Endodermal cell (in vitro differentiated cells): ENCODE measurements at regions not wholly inside any gene's neighbourhood (a gene's known extent, or its start where the extent isn't known, plus 50 kb on each side); places are given as distances from the start of the nearest gene placed in this dataset.

Experiments
- DNase-seq: peaks from one replicate; pipeline ENCODE4 v3.0.0-alpha.2; 2017
- H3K27ac ChIP-seq: 2 replicates; pipeline ENCODE4 v1.5.1; 2013; ENCODE audit warnings: mild to moderate bottlenecking, low read depth, low read length, moderate library complexity
- H3K27me3 ChIP-seq: 2 replicates; pipeline ENCODE4 v1.6.1; 2013; ENCODE audit warnings: mild to moderate bottlenecking, low read length, moderate library complexity; ENCODE audit not compliant: insufficient read depth, control insufficient read depth, poor library complexity, severe bottlenecking
- H3K36me3 ChIP-seq: 2 replicates; pipeline ENCODE4 v1.7.0; 2013; ENCODE audit warnings: mild to moderate bottlenecking, low read length, moderate library complexity; ENCODE audit not compliant: control insufficient read depth, insufficient read depth
- H3K4me1 ChIP-seq: one replicate; pipeline ENCODE4 v1.7.0; 2013; ENCODE audit warnings: low read length; ENCODE audit not compliant: control insufficient read depth, insufficient read depth
- H3K4me3 ChIP-seq: 2 replicates; pipeline ENCODE4 v1.5.1; 2013; ENCODE audit warnings: mild to moderate bottlenecking, low read length, moderate library complexity
- H3K9ac ChIP-seq: 2 replicates; pipeline ENCODE4 v1.6.1; 2013; ENCODE audit warnings: mild to moderate bottlenecking, low read length, moderate library complexity; ENCODE audit not compliant: poor library complexity, severe bottlenecking; ENCODE audit errors: extremely low read depth
- H3K9me3 ChIP-seq: 2 replicates; pipeline ENCODE4 v1.6.1; 2013; ENCODE audit warnings: mild to moderate bottlenecking, low read length, moderate library complexity; ENCODE audit not compliant: control insufficient read depth
- H3K27ac Mint-ChIP-seq: 2 replicates; pipeline ENCODE4 v1.8.0; 2020; ENCODE audit warnings: mixed read lengths
- H3K27me3 Mint-ChIP-seq: 2 replicates; pipeline ENCODE4 v1.8.0; 2021; ENCODE audit warnings: mild to moderate bottlenecking, mixed read lengths; ENCODE audit not compliant: insufficient read depth
- H3K36me3 Mint-ChIP-seq: 2 replicates; pipeline ENCODE4 v1.8.0; 2020; ENCODE audit warnings: low read depth, mixed read lengths
- H3K4me1 Mint-ChIP-seq: 2 replicates; pipeline ENCODE4 v1.8.0; 2020; ENCODE audit warnings: mixed read lengths
- H3K4me3 Mint-ChIP-seq: 2 replicates; pipeline ENCODE4 v1.8.0; 2020; ENCODE audit warnings: mild to moderate bottlenecking, moderate library complexity, mixed read lengths
- H3K9me3 Mint-ChIP-seq: 2 replicates; pipeline ENCODE4 v1.8.0; 2020; ENCODE audit warnings: mild to moderate bottlenecking, mixed read lengths
- CTCF ChIP-seq: fragments of 200-600 bp; sonication (generic); conservative IDR thresholded peaks from 2 replicates; pipeline ENCODE4 v1.5.0; 2021; ENCODE audit warnings: antibody characterized with exemption, mild to moderate bottlenecking
- WGBS, 2 experiments: methylation state at CpG; one replicate each; pipeline versions ENCODE4 v1.1.5 to v1.1.7; 2013; ENCODE audit warnings: missing lambda C conversion rate in 2 of 2, mixed read lengths in 1 of 2; ENCODE audit not compliant: insufficient coverage in 1 of 2, insufficient read length in 1 of 2; 5-methylcytosine and 5-hydroxymethylcytosine counted together

GRCh38 chr3:83251490-83251889, 1490.0 kb upstream of the GBE1 start:
- Mint-ChIP-seq H3K4me3 (no peak overlapping the region), H3K36me3 (no peaks in the 10 kb centered on the region), H3K27ac (no peak overlapping the region), H3K27me3 (no peaks in the 10 kb centered on the region), H3K4me1 (no peaks in the 10 kb centered on the region), H3K9me3 (no peaks in the 10 kb centered on the region)
- H3K4me1 ChIP-seq = no peaks in the 10 kb centered on the region
- H3K36me3 ChIP-seq = no peaks in the 10 kb centered on the region
- H3K9me3 ChIP-seq = no peaks in the 10 kb centered on the region
- no peak overlapping the region for H3K9ac ChIP-seq
- no peaks in the 10 kb centered on the region for H3K27me3 ChIP-seq
- no peak overlapping the region for H3K27ac ChIP-seq
- no peak for TF ChIP-seq CTCF
- no peak overlapping the region for H3K4me3 ChIP-seq
- DNase-seq = no peak
- 94 to 100% methylated on average over 1 to 5 of the region's 5 CpGs for WGBS, 2 experiments

GRCh38 chr3:83250613-83251012, 1489.2 kb upstream of the GBE1 start:
- Mint-ChIP-seq H3K4me1 (no peaks in the 10 kb centered on the region), H3K9me3 (no peaks in the 10 kb centered on the region), H3K4me3 (no peak overlapping the region), H3K36me3 (no peaks in the 10 kb centered on the region), H3K27ac (no peak overlapping the region), H3K27me3 (no peaks in the 10 kb centered on the region)
- Histone ChIP-seq H3K9ac (no peak overlapping the region), H3K9me3 (no peaks in the 10 kb centered on the region), H3K4me1 (no peaks in the 10 kb centered on the region), H3K4me3 (no peak overlapping the region), H3K36me3 (no peaks in the 10 kb centered on the region), H3K27ac (no peak overlapping the region), H3K27me3 (no peaks in the 10 kb centered on the region)
- DNase-seq = no peak
- no peak for TF ChIP-seq CTCF
- WGBS, 2 experiments = 90% methylated on average over 1 of the region's 1 CpG; no CpG with 5 or more reads in 1 of the 2 experiments

GRCh38 chr3:83248454-83248853, 1487.0 kb upstream of the GBE1 start:
- Mint-ChIP-seq H3K36me3 (no peaks in the 10 kb centered on the region), H3K9me3 (peaks cover 8% of the 10 kb centered on the region), H3K27ac (no peak overlapping the region), H3K4me3 (no peak overlapping the region), H3K4me1 (no peaks in the 10 kb centered on the region), H3K27me3 (no peaks in the 10 kb centered on the region)
- H3K27me3 ChIP-seq = no peaks in the 10 kb centered on the region
- no peaks in the 10 kb centered on the region for H3K9me3 ChIP-seq
- no peak for TF ChIP-seq CTCF
- no peak for DNase-seq
- H3K27ac ChIP-seq = no peak overlapping the region
- no peak overlapping the region for H3K9ac ChIP-seq
- 86 to 100% methylated on average over 1 to 3 of the region's 3 CpGs for WGBS, 2 experiments
- no peaks in the 10 kb centered on the region for H3K36me3 ChIP-seq
- no peaks in the 10 kb centered on the region for H3K4me1 ChIP-seq
- no peak overlapping the region for H3K4me3 ChIP-seq
